ENCODE measurements at regions not wholly inside any gene's neighbourhood (a gene's known extent, or its start where the extent isn't known, plus 50 kb on each side); places are given as distances from the start of the nearest gene placed in this dataset.

DNA sequence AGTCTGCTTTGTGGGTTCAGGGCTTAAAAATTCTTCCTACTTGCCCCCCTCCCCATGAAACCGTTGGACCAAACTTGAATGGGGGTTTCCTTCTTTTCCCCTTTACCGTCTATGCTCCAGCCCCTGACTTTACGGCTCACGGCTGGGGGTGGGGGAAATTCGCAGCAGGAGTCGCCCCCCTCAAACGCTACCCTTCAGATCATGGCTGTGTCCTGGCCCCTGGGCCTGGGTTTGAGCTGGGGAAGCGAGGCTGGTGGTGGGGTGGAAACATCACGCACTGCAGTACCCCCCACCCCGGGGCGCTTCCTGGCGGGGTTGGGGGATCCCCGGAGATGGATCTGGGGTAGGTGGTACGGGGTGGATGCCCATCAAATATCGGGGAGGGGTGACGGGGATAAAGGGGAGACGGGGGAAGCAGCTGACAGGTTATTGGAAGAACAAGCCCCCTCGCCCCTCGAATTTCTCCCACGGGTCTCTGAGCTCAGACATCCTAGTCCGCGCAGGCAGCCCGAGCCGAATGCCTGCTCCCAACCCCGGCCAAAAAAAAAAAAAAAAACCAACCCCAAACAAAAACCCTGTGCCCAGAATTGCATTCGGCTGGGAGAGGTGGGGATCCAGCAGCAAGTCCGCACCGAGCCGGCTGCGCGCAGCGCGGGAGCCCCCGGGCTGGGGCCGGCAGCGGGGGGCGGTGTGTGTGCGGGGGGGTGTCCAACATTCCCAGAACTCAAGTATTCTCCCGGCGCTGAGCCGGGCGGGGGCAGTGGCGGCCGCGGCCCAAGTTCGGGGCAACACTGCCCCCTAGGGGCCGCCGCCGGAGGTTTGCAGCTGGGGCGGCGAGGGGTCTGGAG is 59.0 kb upstream of the ACOT11 start:
- intact Hi-C loops (cut with DNase I; ENCODE audit: low total_unique reads): loop anchor here (2.0 to 5.0 kb wide), 2 partner anchors 82 to 217 kb away; partner anchors contain the start of gene SSBP3
- peaks cover 0 to 10% of the 10 kb centered on the region in 2 donors for H3K4me1 ChIP-seq
- no peaks in the 10 kb centered on the region for H3K9me3 ChIP-seq
- no peaks in the 10 kb centered on the region for H3K27me3 ChIP-seq
- no peaks in the 10 kb centered on the region for H3K36me3 ChIP-seq
- DNase-seq: peak; percentile 88 to 89
- peak overlapping the region; percentile 57 to 60 for H3K4me3 ChIP-seq
- TF ChIP-seq, protein P1, sequence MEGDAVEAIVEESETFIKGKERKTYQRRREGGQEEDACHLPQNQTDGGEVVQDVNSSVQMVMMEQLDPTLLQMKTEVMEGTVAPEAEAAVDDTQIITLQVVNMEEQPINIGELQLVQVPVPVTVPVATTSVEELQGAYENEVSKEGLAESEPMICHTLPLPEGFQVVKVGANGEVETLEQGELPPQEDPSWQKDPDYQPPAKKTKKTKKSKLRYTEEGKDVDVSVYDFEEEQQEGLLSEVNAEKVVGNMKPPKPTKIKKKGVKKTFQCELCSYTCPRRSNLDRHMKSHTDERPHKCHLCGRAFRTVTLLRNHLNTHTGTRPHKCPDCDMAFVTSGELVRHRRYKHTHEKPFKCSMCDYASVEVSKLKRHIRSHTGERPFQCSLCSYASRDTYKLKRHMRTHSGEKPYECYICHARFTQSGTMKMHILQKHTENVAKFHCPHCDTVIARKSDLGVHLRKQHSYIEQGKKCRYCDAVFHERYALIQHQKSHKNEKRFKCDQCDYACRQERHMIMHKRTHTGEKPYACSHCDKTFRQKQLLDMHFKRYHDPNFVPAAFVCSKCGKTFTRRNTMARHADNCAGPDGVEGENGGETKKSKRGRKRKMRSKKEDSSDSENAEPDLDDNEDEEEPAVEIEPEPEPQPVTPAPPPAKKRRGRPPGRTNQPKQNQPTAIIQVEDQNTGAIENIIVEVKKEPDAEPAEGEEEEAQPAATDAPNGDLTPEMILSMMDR (IDR thresholded peaks at IDR 0.05): peak; percentile 95 to 99 (median 98)
- peak in 1 of 2 donors; percentile 34 for TF ChIP-seq POLR2A (IDR thresholded peaks at IDR 0.05)
- peak overlapping the region; percentile 95 to 98 for H3K27ac ChIP-seq

DNA sequence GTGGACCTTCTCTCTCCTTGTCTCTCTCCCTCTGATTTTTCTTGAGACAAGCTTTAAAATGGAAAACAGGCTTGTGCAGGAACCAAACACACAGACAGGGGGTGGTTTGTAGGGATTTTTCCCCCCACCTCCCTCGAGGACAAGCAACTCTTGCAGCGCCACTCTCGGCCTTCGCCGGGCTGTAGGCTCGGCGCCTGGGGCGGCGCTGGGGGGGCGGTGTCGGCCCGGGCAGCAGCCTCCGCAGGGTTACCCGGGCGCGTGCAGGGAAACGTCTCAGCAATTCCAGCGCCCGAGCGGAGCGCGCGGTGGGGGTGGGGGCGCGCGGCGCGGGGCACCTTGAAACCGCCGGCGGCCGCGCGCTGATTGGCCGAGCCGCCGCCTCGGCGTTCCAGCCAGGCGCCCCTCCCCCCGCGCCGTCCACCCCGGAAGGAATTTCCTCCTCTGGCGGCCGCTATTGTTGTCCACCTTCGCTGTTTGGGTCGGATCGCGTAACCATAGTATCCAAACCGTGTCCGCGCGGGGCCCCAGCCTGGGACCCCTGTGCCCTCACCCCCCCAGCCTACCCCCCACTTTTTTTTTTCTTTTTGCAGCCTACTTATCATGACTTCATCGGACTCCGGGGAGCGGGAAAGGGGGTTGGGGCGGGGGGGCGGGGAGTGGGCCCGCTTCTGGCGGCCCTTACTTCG is 59.8 kb upstream of the ACOT11 start:
- H3K9me3 ChIP-seq: no peaks in the 10 kb centered on the region
- intact Hi-C loops (cut with DNase I; ENCODE audit: low total_unique reads): loop anchor here (2.0 to 5.0 kb wide), 2 partner anchors 81 to 216 kb away; partner anchors contain the start of gene SSBP3
- H3K4me3 ChIP-seq: peak overlapping the region; percentile 57 to 60
- H3K27me3 ChIP-seq: no peaks in the 10 kb centered on the region
- peak; percentile 93 to 95 for DNase-seq
- H3K27ac ChIP-seq: peak overlapping the region; percentile 95 to 98
- TF ChIP-seq, protein P1 (IDR thresholded peaks at IDR 0.05): peak; percentile 18 to 39 (median 32)
- peak; percentile 32 to 55 for TF ChIP-seq POLR2A (IDR thresholded peaks at IDR 0.05)
- H3K4me1 ChIP-seq: peaks cover 0 to 10% of the 10 kb centered on the region in 2 donors
- H3K36me3 ChIP-seq: no peaks in the 10 kb centered on the region

DNA sequence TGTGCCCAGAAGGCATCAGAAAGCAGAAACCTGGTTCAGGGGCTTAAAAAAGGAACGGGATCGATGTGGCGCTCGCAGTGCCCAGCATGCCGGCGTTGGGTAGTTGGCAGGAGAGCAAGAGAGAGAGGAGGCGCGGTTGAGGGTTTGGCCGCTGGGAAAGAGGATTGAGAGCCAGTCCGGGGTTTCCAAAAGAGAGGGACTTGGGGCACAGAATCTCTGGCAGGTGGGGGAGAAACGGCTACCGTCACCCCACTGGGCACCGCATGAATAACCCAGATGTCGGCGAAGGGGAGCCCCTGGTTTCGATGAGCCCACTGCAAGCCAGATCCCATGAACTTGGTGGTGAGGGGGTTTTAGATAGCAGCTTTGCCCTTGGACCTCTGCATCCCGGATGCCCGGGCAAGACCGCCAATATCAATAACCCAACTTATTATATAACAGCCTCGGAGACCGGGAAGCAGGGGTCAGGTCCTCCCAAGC is 60.4 kb upstream of the ACOT11 start:
- Histone ChIP-seq H3K27me3 (no peaks in the 10 kb centered on the region), H3K4me1 (peaks cover 0 to 10% of the 10 kb centered on the region in 2 donors), H3K27ac (peak overlapping the region; percentile 95 to 98), H3K4me3 (peak overlapping the region; percentile 15 to 60), H3K36me3 (no peaks in the 10 kb centered on the region), H3K9me3 (no peaks in the 10 kb centered on the region)
- TF ChIP-seq, protein P1 (IDR thresholded peaks at IDR 0.05): no peak
- TF ChIP-seq POLR2A (IDR thresholded peaks at IDR 0.05): no peak
- no peak for DNase-seq
- intact Hi-C loops (cut with DNase I; ENCODE audit: low total_unique reads): loop anchor here (2.0 to 5.0 kb wide), 2 partner anchors 81 to 215 kb away; partner anchors contain the start of gene SSBP3

DNA sequence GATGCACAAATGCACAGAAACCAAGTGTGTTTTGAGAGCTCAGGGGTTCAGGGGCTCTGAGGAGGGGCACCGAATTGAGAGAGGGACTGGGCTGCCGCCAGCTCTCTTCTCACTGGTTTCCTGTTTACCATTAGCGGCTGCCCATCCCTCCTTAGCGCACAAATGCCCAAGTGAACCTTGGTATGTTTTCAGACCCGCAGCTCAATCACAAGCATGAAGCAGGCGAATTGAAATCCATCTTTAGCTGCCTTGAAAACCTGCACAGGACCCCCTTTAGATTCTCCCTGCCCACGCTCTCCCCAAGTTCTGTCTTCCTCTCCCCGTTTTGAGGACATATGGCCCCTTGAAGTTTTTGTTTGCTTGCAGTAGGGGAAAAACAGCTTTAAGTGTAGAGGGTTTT is 61.1 kb upstream of the ACOT11 start:
- H3K36me3 ChIP-seq: no peaks in the 10 kb centered on the region
- DNase-seq: peak in 1 of 2 donors; percentile 27
- H3K4me3 ChIP-seq: no peak overlapping the region
- intact Hi-C loops (cut with DNase I; ENCODE audit: low total_unique reads): loop anchor here (5.0 kb wide), 1 partner anchor 215 kb away; no protein-coding TSS in a partner anchor
- TF ChIP-seq, protein P1 (IDR thresholded peaks at IDR 0.05): no peak
- no peak for TF ChIP-seq POLR2A (IDR thresholded peaks at IDR 0.05)
- H3K9me3 ChIP-seq: no peaks in the 10 kb centered on the region
- peak overlapping the region; percentile 95 to 98 for H3K27ac ChIP-seq
- H3K27me3 ChIP-seq: no peaks in the 10 kb centered on the region
- peaks cover 0 to 10% of the 10 kb centered on the region in 2 donors for H3K4me1 ChIP-seq
